ENCODE measurements at regions not wholly inside any gene's neighbourhood (a gene's known extent, or its start where the extent isn't known, plus 50 kb on each side); places are given as distances from the start of the nearest gene placed in this dataset.

DNA sequence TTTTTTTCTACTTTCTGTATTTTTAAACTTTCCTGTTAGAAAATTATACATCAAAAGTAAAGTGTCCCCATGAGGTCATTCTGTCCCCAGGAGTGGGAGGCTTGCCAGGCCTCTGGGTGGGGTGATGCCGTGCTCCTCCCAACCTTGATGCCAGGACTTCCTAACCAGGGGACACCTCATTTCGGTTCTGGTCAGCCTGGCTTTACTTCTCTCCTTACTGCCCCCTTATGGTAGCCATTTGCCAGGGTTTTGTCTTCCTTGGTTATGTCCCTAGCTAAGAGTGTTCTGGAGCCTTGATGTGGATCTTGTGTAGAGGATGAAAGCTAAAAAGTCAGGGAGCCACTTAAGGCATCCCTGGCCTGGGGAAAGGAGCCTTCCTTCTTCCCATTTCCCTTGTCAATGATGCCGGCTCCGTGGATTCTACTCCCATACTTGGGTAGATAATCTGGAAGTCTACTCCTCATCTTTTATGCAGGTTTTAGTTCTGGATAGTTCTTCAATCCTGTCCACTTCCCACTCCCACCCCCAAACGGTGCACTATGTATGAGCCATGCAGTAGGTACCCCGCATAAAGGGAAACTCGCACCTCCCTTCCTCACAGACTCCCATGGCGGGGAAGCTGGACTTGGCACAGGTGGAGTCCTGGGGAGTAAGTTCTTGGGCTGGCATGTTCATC, 164.1 kb upstream of the SALL4 start:
- TF ChIP-seq, protein P1, sequence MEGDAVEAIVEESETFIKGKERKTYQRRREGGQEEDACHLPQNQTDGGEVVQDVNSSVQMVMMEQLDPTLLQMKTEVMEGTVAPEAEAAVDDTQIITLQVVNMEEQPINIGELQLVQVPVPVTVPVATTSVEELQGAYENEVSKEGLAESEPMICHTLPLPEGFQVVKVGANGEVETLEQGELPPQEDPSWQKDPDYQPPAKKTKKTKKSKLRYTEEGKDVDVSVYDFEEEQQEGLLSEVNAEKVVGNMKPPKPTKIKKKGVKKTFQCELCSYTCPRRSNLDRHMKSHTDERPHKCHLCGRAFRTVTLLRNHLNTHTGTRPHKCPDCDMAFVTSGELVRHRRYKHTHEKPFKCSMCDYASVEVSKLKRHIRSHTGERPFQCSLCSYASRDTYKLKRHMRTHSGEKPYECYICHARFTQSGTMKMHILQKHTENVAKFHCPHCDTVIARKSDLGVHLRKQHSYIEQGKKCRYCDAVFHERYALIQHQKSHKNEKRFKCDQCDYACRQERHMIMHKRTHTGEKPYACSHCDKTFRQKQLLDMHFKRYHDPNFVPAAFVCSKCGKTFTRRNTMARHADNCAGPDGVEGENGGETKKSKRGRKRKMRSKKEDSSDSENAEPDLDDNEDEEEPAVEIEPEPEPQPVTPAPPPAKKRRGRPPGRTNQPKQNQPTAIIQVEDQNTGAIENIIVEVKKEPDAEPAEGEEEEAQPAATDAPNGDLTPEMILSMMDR (IDR thresholded peaks at IDR 0.05; ENCODE audit: extremely low read depth, insufficient read depth, missing control alignments) = peak; percentile 57
- DNase-seq (ENCODE audit: low spot score) = peak; percentile 55
- in situ Hi-C loops (cut with MboI; ENCODE audit: low pct_unique_long_range_greater_than_20kb, low sequenced_read_pairs, unreplicated experiment) = no loop called here

DNA sequence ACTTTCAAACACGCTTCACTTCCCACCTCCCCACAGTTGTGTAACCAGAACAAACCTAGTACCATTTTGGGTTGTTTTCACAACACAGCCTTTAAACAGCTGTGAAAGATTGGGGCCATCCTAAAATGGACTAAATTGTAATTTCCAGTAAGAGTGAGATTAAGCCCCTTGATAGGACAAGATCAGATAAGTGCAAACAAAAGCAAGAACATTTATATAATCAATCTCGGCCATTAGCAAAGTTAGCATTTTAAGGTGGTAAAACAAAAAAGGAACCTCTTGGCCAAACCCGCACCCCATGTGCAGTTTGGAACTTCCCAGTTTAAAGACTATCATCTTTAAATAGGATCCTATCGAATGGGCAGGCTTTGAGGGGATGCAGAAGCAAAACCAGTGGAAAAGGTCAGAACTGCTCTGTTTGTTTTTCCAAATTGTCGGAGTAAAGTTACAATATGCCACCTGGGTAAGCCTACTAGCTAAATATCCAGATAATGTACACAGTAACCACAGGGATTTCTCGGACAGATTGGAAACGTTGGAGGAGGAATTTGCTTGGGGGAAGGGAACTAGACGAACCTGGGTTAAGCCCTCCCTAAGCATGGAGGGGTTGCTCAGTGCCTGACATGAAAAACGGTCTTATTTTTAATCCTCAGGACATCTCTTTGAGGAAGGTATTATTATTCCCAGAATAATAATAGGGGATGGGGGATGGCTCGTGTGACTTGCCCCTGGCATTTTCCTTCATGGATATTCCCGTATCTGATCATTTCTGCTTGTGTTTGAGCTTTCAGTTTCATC, 159.8 kb upstream of the SALL4 start:
- DNase-seq (ENCODE audit: low spot score) = no peak
- in situ Hi-C loops (cut with MboI; ENCODE audit: low pct_unique_long_range_greater_than_20kb, low sequenced_read_pairs, unreplicated experiment) = no loop called here

DNA sequence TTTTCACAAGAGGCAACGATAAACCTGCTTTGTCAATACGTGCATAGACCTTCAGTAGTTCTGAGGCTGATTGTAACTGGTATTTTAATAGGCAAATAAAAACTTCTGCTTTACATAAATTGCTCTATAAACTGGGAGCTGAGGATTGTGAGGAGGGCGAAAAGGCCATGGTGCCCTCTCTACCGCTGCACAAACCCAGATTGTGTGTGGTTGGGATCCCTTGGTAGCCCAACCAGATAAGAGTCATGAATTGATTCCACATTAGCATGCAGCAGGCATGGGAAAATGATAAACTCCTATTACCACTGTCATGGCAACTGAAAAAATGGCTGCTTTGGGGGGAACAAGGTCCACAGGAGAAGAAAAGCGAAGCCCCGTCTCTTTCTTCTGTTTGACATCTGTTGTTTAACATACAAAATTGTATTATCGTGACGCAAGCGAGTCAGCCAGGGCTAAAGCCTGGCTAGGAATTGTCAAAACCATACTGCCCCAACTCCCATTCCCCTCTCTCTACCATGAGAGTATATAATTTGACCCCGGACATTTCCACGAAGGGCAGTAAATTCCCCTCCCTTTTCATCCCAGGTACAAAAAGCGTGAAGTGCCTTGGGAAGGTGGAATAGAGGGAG, 157.8 kb upstream of the SALL4 start:
- TF ChIP-seq, protein P1 (IDR thresholded peaks at IDR 0.05; ENCODE audit: extremely low read depth, insufficient read depth, missing control alignments) = no peak
- in situ Hi-C loops (cut with MboI; ENCODE audit: low pct_unique_long_range_greater_than_20kb, low sequenced_read_pairs, unreplicated experiment) = no loop called here
- DNase-seq (ENCODE audit: low spot score) = no peak

More for the DNA sequence above, 159.8 kb upstream of the SALL4 start:
- TF ChIP-seq, protein P1 (IDR thresholded peaks at IDR 0.05; ENCODE audit: extremely low read depth, insufficient read depth, missing control alignments) = no peak

DNA sequence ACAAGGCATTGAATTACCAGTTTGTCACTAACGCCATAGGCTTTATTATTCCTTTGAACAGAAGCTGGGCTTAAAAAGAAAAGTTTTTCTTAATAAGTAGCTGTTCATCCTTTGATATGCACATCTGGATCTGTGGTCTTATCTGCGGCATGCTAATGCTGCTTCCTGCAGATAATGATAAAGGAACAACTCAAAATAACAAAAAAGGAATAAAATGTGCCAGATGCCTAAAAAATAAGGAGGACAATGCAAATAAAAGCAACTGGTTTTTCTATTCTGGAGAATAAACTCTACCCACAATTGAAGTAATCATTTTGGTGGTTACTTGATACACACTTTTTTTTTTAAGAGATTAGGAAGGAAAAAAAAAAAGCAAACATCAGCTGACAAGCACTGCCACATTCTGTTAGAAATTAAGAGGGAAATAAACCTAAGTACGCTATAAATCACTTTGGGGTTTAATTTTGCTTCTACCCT, 156.8 kb upstream of the SALL4 start:
- in situ Hi-C loops (cut with MboI; ENCODE audit: low pct_unique_long_range_greater_than_20kb, low sequenced_read_pairs, unreplicated experiment) = no loop called here
- DNase-seq (ENCODE audit: low spot score) = no peak
- TF ChIP-seq, protein P1 (IDR thresholded peaks at IDR 0.05; ENCODE audit: extremely low read depth, insufficient read depth, missing control alignments) = no peak

DNA sequence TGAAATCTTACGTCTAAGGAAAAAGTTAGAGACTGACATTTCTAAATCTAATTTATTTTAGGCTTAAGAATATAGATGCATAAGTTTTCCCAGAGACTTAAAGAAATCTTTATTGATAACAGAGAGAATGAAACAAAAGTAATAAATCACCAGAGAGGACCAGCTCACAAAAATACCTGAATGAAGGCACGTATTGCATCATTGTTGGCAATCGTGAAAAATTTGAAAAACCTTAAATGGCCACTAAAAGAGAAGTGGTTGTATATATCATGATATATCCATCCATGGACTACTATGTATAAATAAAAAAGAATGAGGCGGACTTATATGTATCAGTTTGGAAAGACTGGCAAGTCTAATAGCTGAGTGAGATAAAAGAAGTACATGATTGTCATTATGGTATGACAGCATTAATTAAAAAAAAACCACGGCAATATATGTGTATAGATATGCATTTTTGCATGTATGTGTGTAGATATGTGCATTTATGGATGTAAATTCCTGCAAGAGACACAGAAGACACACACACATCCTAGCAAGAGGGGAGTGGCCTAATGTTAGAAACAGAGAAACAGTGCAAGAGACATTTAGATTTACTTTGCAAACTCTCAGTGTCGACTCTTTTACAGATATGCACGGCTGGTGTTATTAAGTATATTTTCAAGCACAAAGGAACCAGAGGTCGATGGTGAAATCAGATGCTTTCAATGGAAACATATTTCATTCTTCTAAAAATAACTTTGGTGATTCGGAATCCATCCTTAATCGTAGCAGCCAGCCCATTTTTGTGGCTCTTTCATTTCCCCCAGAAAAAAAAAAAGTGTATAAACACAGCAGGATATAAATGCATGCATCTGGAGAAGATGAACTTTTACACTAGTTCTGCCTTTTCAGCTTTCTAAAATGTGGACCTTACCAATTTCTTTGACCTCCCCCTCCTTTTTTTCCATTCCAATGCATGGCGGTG, 156.1 kb upstream of the SALL4 start:
- in situ Hi-C loops (cut with MboI; ENCODE audit: low pct_unique_long_range_greater_than_20kb, low sequenced_read_pairs, unreplicated experiment) = no loop called here
- DNase-seq (ENCODE audit: low spot score) = no peak
- TF ChIP-seq, protein P1 (IDR thresholded peaks at IDR 0.05; ENCODE audit: extremely low read depth, insufficient read depth, missing control alignments) = no peak
